ENCODE measurements at regions not wholly inside any gene's neighbourhood (a gene's known extent, or its start where the extent isn't known, plus 50 kb on each side); places are given as distances from the start of the nearest gene placed in this dataset.
A peak's percentile ranks its signal among the peaks of the same experiment; 100 is the strongest.

GRCh38 chr19:32219881-32220472 is 125.4 kb upstream of the ZNF507 start:
- Histone ChIP-seq H3K27ac (no peak overlapping the region), H3K36me3 (no peaks in the 10 kb centered on the region), H3K9me3 (no peaks in the 10 kb centered on the region), H3K27me3 (peaks cover 17 to 30% of the 10 kb centered on the region in 2 donors), H3K4me3 (no peak overlapping the region), H3K4me1 (peaks cover 4 to 10% of the 10 kb centered on the region in 2 donors)
- ATAC-seq (no peak), DNase-seq (no peak)
- TF ChIP-seq CTCF (IDR thresholded peaks at IDR 0.05), result no peak
- intact Hi-C loops (cut with DNase I), result loop anchor here in 1 of 2 donors (10.0 kb wide), 1 partner anchor 1535 kb away; no protein-coding TSS in a partner anchor

- Histone ChIP-seq H3K4me1 (peaks cover 4 to 10% of the 10 kb centered on the region in 2 donors), H3K9me3 (no peaks in the 10 kb centered on the region), H3K27me3 (peaks cover 26 to 39% of the 10 kb centered on the region in 2 donors), H3K4me3 (no peak overlapping the region), H3K36me3 (no peaks in the 10 kb centered on the region), H3K27ac (no peak overlapping the region)
- ATAC-seq (no peak), DNase-seq (no peak)
- intact Hi-C loops (cut with DNase I), result loop anchor here in 1 of 2 donors (10.0 kb wide), 1 partner anchor 1536 kb away; no protein-coding TSS in a partner anchor
- no peak for TF ChIP-seq CTCF (IDR thresholded peaks at IDR 0.05)
These were observed 124.5 kb upstream of the ZNF507 start for GRCh38 chr19:32220951-32221350.

GRCh38 chr19:32222556-32222955 is 122.9 kb upstream of the ZNF507 start:
- Histone ChIP-seq H3K36me3 (no peaks in the 10 kb centered on the region), H3K4me1 (peaks cover 4 to 10% of the 10 kb centered on the region in 2 donors), H3K27me3 (peaks cover 26 to 54% of the 10 kb centered on the region in 2 donors), H3K4me3 (no peak overlapping the region), H3K9me3 (no peaks in the 10 kb centered on the region), H3K27ac (no peak overlapping the region)
- ATAC-seq, result no peak
- intact Hi-C loops (cut with DNase I), result loop anchor here in 1 of 2 donors (10.0 kb wide), 1 partner anchor 1538 kb away; no protein-coding TSS in a partner anchor
- TF ChIP-seq CTCF (IDR thresholded peaks at IDR 0.05), result no peak
- peak in 1 of 4 donors; percentile 33 for DNase-seq

DNA sequence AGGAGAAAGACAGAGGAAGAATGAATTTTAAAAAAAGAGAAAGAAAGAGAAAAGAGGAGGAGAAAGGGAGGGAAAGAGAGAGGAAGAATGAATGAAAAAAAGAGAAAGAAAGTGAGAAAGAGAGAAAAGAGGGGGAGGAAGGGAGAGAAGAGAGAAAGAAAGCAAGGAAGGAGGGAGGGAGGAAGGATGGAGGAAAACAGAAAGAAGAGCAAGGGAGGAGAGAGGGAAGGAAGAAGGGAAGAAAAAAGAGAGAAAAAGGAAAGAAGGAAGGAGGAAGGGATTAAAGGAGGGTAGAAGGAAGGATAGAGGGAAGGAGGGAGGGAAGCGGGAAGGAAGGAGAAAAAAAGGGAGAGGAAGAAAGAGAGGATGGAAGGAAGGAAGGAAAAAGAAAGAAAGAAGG is 122.3 kb upstream of the ZNF507 start:
- DNase-seq, result no peak
- no peak for ATAC-seq

More for the DNA sequence above, 122.3 kb upstream of the ZNF507 start:
- no peak for TF ChIP-seq CTCF (IDR thresholded peaks at IDR 0.05)
- peaks cover 4 to 10% of the 10 kb centered on the region in 2 donors for H3K4me1 ChIP-seq
- H3K27me3 ChIP-seq, result peaks cover 26 to 59% of the 10 kb centered on the region in 2 donors
- intact Hi-C loops (cut with DNase I), result loop anchor here in 1 of 2 donors (10.0 kb wide), 1 partner anchor 1538 kb away; no protein-coding TSS in a partner anchor
- no peak overlapping the region for H3K4me3 ChIP-seq
- no peaks in the 10 kb centered on the region for H3K9me3 ChIP-seq
- H3K36me3 ChIP-seq, result no peaks in the 10 kb centered on the region
- H3K27ac ChIP-seq, result no peak overlapping the region
